SU-DHL-6 (cell line): ENCODE measurements at regions not wholly inside any gene's neighbourhood (a gene's known extent, or its start where the extent isn't known, plus 50 kb on each side); places are given as distances from the start of the nearest gene placed in this dataset.

Experiments
- CTCF ChIP-seq: fragments of 200-600 bp; sonication (generic); IDR thresholded peaks from one replicate; pipeline ENCODE4 v1.5.1; 2017; ENCODE audit warnings: antibody characterized with exemption, mild to moderate bottlenecking, low read length, moderate library complexity; ENCODE audit not compliant: insufficient read depth, poor library complexity, severe bottlenecking
- EZH2phosphoT487 ChIP-seq: fragments of 200-600 bp; sonication (generic), shearing (Covaris generic); conservative IDR thresholded peaks from 2 replicates; pipeline ENCODE4 v1.6.1; 2018; ENCODE audit warnings: mild to moderate bottlenecking, antibody characterized with exemption, low read length, moderate library complexity, mixed read lengths

GRCh38 chr14:49489341-49489740 lies 96.8 kb downstream of the RPS29 start:
- TF ChIP-seq CTCF (no peak), EZH2phosphoT487 (no peak)
